ENCODE measurements at regions not wholly inside any gene's neighbourhood (a gene's known extent, or its start where the extent isn't known, plus 50 kb on each side); places are given as distances from the start of the nearest gene placed in this dataset.

DNA sequence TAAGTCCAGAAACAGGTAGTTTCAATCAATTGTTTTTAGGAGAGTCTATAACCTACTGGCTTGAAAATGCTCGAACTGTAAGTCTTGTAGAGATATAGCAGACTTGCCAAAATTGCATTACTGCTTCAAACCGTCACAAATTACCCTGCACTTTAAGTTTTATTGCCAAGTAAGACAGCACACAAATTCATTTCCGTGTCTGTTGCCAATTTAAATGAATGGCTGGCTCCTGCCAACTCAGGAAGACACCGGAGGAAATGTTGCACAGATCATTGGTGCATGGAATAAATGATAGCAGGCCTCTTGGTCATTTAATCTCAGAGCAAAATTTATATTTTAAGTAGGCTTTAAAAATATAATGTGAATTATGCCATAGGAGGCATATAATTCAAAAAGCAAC lies 438.1 kb downstream of the HACE1 start:
- H3K14ac ChIP-seq (ENCODE audit: low read length in 2 of 2): no peak overlapping the region
- 49% methylated on average over 4 of the region's 4 CpGs for WGBS
- H3K27me3 ChIP-seq (ENCODE audit: control insufficient read depth in 1 of 2, insufficient read depth in 1 of 2, low read length in 2 of 2): no peaks in the 10 kb centered on the region

DNA sequence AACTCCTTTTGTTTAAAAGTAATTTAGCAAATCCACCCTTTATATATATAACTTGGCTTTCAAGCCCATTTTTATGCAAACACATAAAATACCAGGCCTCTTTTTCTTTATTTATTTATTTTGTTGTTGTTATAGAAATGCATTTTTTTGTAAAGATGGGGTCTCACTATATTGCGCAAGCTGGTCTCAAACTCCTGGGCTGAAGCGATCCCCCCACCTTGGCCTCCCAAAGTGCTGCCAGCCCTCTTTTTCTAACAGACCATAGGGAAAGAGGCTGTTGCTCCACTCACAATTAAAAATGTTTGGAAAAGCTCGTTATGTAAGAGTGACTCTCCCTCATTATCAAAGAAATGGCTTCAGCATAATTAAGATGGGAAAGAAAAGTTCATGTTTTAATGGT lies 440.9 kb downstream of the HACE1 start:
- H2BK120ac ChIP-seq (ENCODE audit: low read depth, low read length): no peak overlapping the region
- no peak for DNase-seq
- H3K27me3 ChIP-seq (ENCODE audit: control insufficient read depth in 1 of 2, insufficient read depth in 1 of 2, low read length in 2 of 2): no peaks in the 10 kb centered on the region
- H3K14ac ChIP-seq (ENCODE audit: low read length in 2 of 2): no peak overlapping the region
- no peak overlapping the region for H3K27ac ChIP-seq (ENCODE audit: low read length, poor library complexity, severe bottlenecking)
- H4K91ac ChIP-seq (ENCODE audit: low read length): no peak overlapping the region
- H3K4ac ChIP-seq (ENCODE audit: low read depth in 1 of 2, low read length in 2 of 2): no peak overlapping the region
- H3K18ac ChIP-seq (ENCODE audit: low read depth in 1 of 2, low read length in 2 of 2): no peak overlapping the region
- no peak overlapping the region for H3K23ac ChIP-seq (ENCODE audit: low read length in 2 of 2)
- H2BK5ac ChIP-seq (ENCODE audit: low read depth, low read length, poor library complexity, severe bottlenecking): no peak overlapping the region
- no peak overlapping the region for H2BK15ac ChIP-seq (ENCODE audit: low read depth, poor library complexity, severe bottlenecking)
- H2BK12ac ChIP-seq (ENCODE audit: low read length in 2 of 2): no peak overlapping the region
- no peaks in the 10 kb centered on the region for H3K4me1 ChIP-seq (ENCODE audit: control insufficient read depth, insufficient read depth, low read depth, low read length)
- H4K8ac ChIP-seq (ENCODE audit: low read length): no peak overlapping the region
- H3K9me3 ChIP-seq (ENCODE audit: control insufficient read depth, low read length): no peaks in the 10 kb centered on the region
- no peak overlapping the region for H2AK5ac ChIP-seq (ENCODE audit: low read length, severe bottlenecking)
- no peaks in the 10 kb centered on the region for H3K36me3 ChIP-seq (ENCODE audit: control insufficient read depth in 1 of 2, insufficient read depth in 2 of 2, low read depth in 1 of 2, low read length in 2 of 2)
- no peaks in the 10 kb centered on the region for H3K79me1 ChIP-seq (replicated peaks; ENCODE audit: low read length, poor library complexity, severe bottlenecking)
- no peak overlapping the region for H3K4me3 ChIP-seq (ENCODE audit: insufficient read depth in 1 of 2, low read depth in 1 of 2, low read length in 2 of 2)
- H2AFZ ChIP-seq (ENCODE audit: low read depth, low read length): no peak overlapping the region
- 90% methylated on average over 2 of the region's 3 CpGs for WGBS
- no peak overlapping the region for H3K9ac ChIP-seq (ENCODE audit: low read length)
- no peak overlapping the region for H3K4me2 ChIP-seq (ENCODE audit: low read length, poor library complexity, severe bottlenecking)

More for the DNA sequence above, 438.1 kb downstream of the HACE1 start:
- Histone ChIP-seq H2BK5ac (ENCODE audit: low read depth, low read length, poor library complexity, severe bottlenecking) (no peak overlapping the region), H2AK5ac (ENCODE audit: low read length, severe bottlenecking) (no peak overlapping the region), H3K36me3 (ENCODE audit: control insufficient read depth in 1 of 2, insufficient read depth in 2 of 2, low read depth in 1 of 2, low read length in 2 of 2) (no peaks in the 10 kb centered on the region), H3K79me1 (replicated peaks; ENCODE audit: low read length, poor library complexity, severe bottlenecking) (no peaks in the 10 kb centered on the region), H3K27ac (ENCODE audit: low read length, poor library complexity, severe bottlenecking) (no peak overlapping the region), H3K4ac (ENCODE audit: low read depth in 1 of 2, low read length in 2 of 2) (no peak overlapping the region), H3K4me3 (ENCODE audit: insufficient read depth in 1 of 2, low read depth in 1 of 2, low read length in 2 of 2) (no peak overlapping the region), H3K9me3 (ENCODE audit: control insufficient read depth, low read length) (no peaks in the 10 kb centered on the region), H2BK120ac (ENCODE audit: low read depth, low read length) (no peak overlapping the region), H4K8ac (ENCODE audit: low read length) (no peak overlapping the region), H3K23ac (ENCODE audit: low read length in 2 of 2) (no peak overlapping the region), H2BK12ac (ENCODE audit: low read length in 2 of 2) (no peak overlapping the region), H3K4me1 (ENCODE audit: control insufficient read depth, insufficient read depth, low read depth, low read length) (no peaks in the 10 kb centered on the region), H3K9ac (ENCODE audit: low read length) (no peak overlapping the region), H2BK15ac (ENCODE audit: low read depth, poor library complexity, severe bottlenecking) (no peak overlapping the region), H4K91ac (ENCODE audit: low read length) (no peak overlapping the region), H3K4me2 (ENCODE audit: low read length, poor library complexity, severe bottlenecking) (no peak overlapping the region), H2AFZ (ENCODE audit: low read depth, low read length) (no peak overlapping the region), H3K18ac (ENCODE audit: low read depth in 1 of 2, low read length in 2 of 2) (no peak overlapping the region)
- no peak for DNase-seq

DNA sequence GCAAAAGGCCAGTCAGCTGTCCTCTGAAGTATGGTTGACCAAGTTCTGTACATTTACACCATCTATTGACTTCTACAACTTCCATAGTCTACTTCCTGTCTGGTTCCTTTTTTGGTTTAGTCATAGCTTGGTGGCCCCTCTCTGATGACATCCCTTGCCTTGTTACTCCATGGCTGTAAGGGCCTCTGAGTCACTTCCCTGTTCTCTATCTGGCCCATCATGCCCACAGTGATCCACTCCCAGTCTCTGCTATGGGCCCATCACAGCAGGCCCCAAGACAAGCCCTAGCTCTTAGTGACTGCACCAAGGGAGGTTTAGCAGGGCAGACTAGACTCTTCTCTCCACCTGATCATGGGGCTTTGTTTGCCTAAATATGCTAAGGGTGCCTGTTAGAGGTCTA lies 441.6 kb downstream of the HACE1 start:
- no peak overlapping the region for H3K4ac ChIP-seq (ENCODE audit: low read depth in 1 of 2, low read length in 2 of 2)
- no peak overlapping the region for H4K91ac ChIP-seq (ENCODE audit: low read length)
- H2BK120ac ChIP-seq (ENCODE audit: low read depth, low read length): no peak overlapping the region
- no peak overlapping the region for H3K4me2 ChIP-seq (ENCODE audit: low read length, poor library complexity, severe bottlenecking)
- H2AFZ ChIP-seq (ENCODE audit: low read depth, low read length): no peak overlapping the region
- no peak overlapping the region for H2BK12ac ChIP-seq (ENCODE audit: low read length in 2 of 2)
- no peak overlapping the region for H3K27ac ChIP-seq (ENCODE audit: low read length, poor library complexity, severe bottlenecking)
- no peak overlapping the region for H4K8ac ChIP-seq (ENCODE audit: low read length)
- DNase-seq: peak; percentile 29
- no peaks in the 10 kb centered on the region for H3K4me1 ChIP-seq (ENCODE audit: control insufficient read depth, insufficient read depth, low read depth, low read length)
- no peak overlapping the region for H2BK15ac ChIP-seq (ENCODE audit: low read depth, poor library complexity, severe bottlenecking)
- no peak overlapping the region for H3K9ac ChIP-seq (ENCODE audit: low read length)
- no peaks in the 10 kb centered on the region for H3K36me3 ChIP-seq (ENCODE audit: control insufficient read depth in 1 of 2, insufficient read depth in 2 of 2, low read depth in 1 of 2, low read length in 2 of 2)
- H3K27me3 ChIP-seq (ENCODE audit: control insufficient read depth in 1 of 2, insufficient read depth in 1 of 2, low read length in 2 of 2): no peaks in the 10 kb centered on the region
- no peaks in the 10 kb centered on the region for H3K79me1 ChIP-seq (replicated peaks; ENCODE audit: low read length, poor library complexity, severe bottlenecking)
- H3K4me3 ChIP-seq (ENCODE audit: insufficient read depth in 1 of 2, low read depth in 1 of 2, low read length in 2 of 2): no peak overlapping the region
- H3K23ac ChIP-seq (ENCODE audit: low read length in 2 of 2): no peak overlapping the region
- no peak overlapping the region for H3K18ac ChIP-seq (ENCODE audit: low read depth in 1 of 2, low read length in 2 of 2)
- H3K14ac ChIP-seq (ENCODE audit: low read length in 2 of 2): no peak overlapping the region
- no peak overlapping the region for H2AK5ac ChIP-seq (ENCODE audit: low read length, severe bottlenecking)
- H2BK5ac ChIP-seq (ENCODE audit: low read depth, low read length, poor library complexity, severe bottlenecking): no peak overlapping the region
- no peaks in the 10 kb centered on the region for H3K9me3 ChIP-seq (ENCODE audit: control insufficient read depth, low read length)

DNA sequence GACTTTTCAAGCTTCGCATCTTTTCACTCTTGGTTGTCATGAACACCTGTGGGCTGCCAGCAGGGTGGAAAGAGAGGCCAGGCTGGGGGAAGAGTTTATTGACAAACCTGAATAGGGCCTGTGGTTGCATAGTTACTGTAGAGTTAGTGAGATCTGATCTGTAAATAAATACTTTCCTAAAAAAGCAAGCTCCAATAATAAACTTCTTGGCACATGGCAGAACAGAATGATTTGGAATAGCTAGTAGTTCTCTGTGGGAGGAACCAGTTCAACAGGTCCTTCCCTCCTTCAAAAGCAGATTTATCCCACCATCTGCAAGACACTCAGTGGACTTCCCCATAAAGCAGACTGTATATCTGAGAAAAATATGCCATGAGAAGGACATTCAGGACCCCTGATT lies 445.0 kb downstream of the HACE1 start:
- no peak overlapping the region for H3K14ac ChIP-seq (ENCODE audit: low read length in 2 of 2)
- no peak overlapping the region for H3K4me3 ChIP-seq (ENCODE audit: insufficient read depth in 1 of 2, low read depth in 1 of 2, low read length in 2 of 2)
- H3K9me3 ChIP-seq (ENCODE audit: control insufficient read depth, low read length): no peaks in the 10 kb centered on the region
- no peak overlapping the region for H3K23ac ChIP-seq (ENCODE audit: low read length in 2 of 2)
- no peak overlapping the region for H3K4me2 ChIP-seq (ENCODE audit: low read length, poor library complexity, severe bottlenecking)
- H3K27me3 ChIP-seq (ENCODE audit: control insufficient read depth in 1 of 2, insufficient read depth in 1 of 2, low read length in 2 of 2): no peaks in the 10 kb centered on the region
- H2BK120ac ChIP-seq (ENCODE audit: low read depth, low read length): no peak overlapping the region
- no peak overlapping the region for H4K8ac ChIP-seq (ENCODE audit: low read length)
- DNase-seq: no peak
- no peak overlapping the region for H2AK5ac ChIP-seq (ENCODE audit: low read length, severe bottlenecking)
- H3K79me1 ChIP-seq (replicated peaks; ENCODE audit: low read length, poor library complexity, severe bottlenecking): no peaks in the 10 kb centered on the region
- no peak overlapping the region for H3K27ac ChIP-seq (ENCODE audit: low read length, poor library complexity, severe bottlenecking)
- 100% methylated on average over 1 of the region's 1 CpG for WGBS
- H2BK12ac ChIP-seq (ENCODE audit: low read length in 2 of 2): no peak overlapping the region
- H2BK15ac ChIP-seq (ENCODE audit: low read depth, poor library complexity, severe bottlenecking): no peak overlapping the region
- H2AFZ ChIP-seq (ENCODE audit: low read depth, low read length): no peak overlapping the region
- no peak overlapping the region for H3K18ac ChIP-seq (ENCODE audit: low read depth in 1 of 2, low read length in 2 of 2)
- H3K4me1 ChIP-seq (ENCODE audit: control insufficient read depth, insufficient read depth, low read depth, low read length): no peaks in the 10 kb centered on the region
- no peak overlapping the region for H4K91ac ChIP-seq (ENCODE audit: low read length)
- no peak overlapping the region for H3K4ac ChIP-seq (ENCODE audit: low read depth in 1 of 2, low read length in 2 of 2)
- no peak overlapping the region for H3K9ac ChIP-seq (ENCODE audit: low read length)
- H3K36me3 ChIP-seq (ENCODE audit: control insufficient read depth in 1 of 2, insufficient read depth in 2 of 2, low read depth in 1 of 2, low read length in 2 of 2): no peaks in the 10 kb centered on the region
- no peak overlapping the region for H2BK5ac ChIP-seq (ENCODE audit: low read depth, low read length, poor library complexity, severe bottlenecking)

All from mesenchymal stem cell (in vitro differentiated cells and primary cell).